Gastrocnemius medialis (tissue), 4 donors: ENCODE measurements at regions not wholly inside any gene's neighbourhood (a gene's known extent, or its start where the extent isn't known, plus 50 kb on each side); places are given as distances from the start of the nearest gene placed in this dataset.

Experiments
- ATAC-seq, 2 donors: fragments of 150-250 bp; one replicate each; pipeline ENCODE4 v1.9.1; 2016
- DNase-seq, 2 donors: peaks; one replicate each; pipeline ENCODE4 v3.0.0-alpha.2; 2019
- H3K27ac ChIP-seq, 4 donors: fragments of 200-600 bp; sonication (generic); 1 replicate in 1 of 4; 2 replicates in 3 of 4; pipeline ENCODE4 v1.5.1; 2016 to 2018; ENCODE audit warnings: mild to moderate bottlenecking in 2 of 4, moderate library complexity in 1 of 4
- H3K27me3 ChIP-seq, 3 donors: fragments of 200-600 bp; sonication (generic) in 2 of 3; 1 replicate in 1 of 3; 2 replicates in 2 of 3; pipeline versions ENCODE4 v1.5.1 to v1.6.0; 2016 to 2019; ENCODE audit warnings: mild to moderate bottlenecking in 1 of 3, moderate library complexity in 1 of 3
- H3K36me3 ChIP-seq, 2 donors: fragments of 200-600 bp; sonication (generic) in 1 of 2; one replicate each; pipeline ENCODE4 v1.5.1; 2017 to 2018
- H3K4me1 ChIP-seq, 2 donors: fragments of 200-600 bp; sonication (generic) in 1 of 2; one replicate each; pipeline ENCODE4 v1.5.1; 2016 to 2017; ENCODE audit warnings: mild to moderate bottlenecking in 2 of 2
- H3K4me3 ChIP-seq, 4 donors: fragments of 200-600 bp; sonication (generic) in 3 of 4; 1 replicate in 1 of 4; 2 replicates in 3 of 4; pipeline ENCODE4 v1.5.1; 2016 to 2019; ENCODE audit warnings: mild to moderate bottlenecking in 2 of 4
- H3K9me3 ChIP-seq, 3 donors: fragments of 200-600 bp; sonication (generic) in 2 of 3; 1 replicate in 1 of 3; 2 replicates in 2 of 3; pipeline ENCODE4 v1.5.1; 2016 to 2019
- CTCF ChIP-seq, 5 experiments: fragments of 450-650 bp in 3 of 5; fragments of 200-600 bp in 2 of 5; sonication (generic) in 2 of 5; IDR thresholded peaks in 4 of 5; conservative IDR thresholded peaks in 1 of 5; 1 replicate in 4 of 5; 2 replicates in 1 of 5; pipeline ENCODE4 v1.5.1; 2016 to 2019; ENCODE audit warnings: antibody characterized with exemption in 5 of 5, mild to moderate bottlenecking in 3 of 5, moderate library complexity in 3 of 5
- POLR2A ChIP-seq, 2 donors: fragments of 450-650 bp; IDR thresholded peaks; one replicate each; pipeline ENCODE4 v1.6.1; 2017; ENCODE audit warnings: antibody characterized with exemption in 2 of 2, mild to moderate bottlenecking in 2 of 2, moderate library complexity in 2 of 2
- in situ Hi-C, 4 donors: fragments of 200-750 bp; cut with MboI; loops; one replicate each; pipeline versions ENCODE4 v1.15.0 to v1.8.0; 2017; ENCODE audit warnings: low sequenced_read_pairs in 4 of 4
- intact Hi-C: fragments of 100-400 bp; cut with DNase I; formaldehyde crosslinking; loops from one replicate; pipeline ENCODE4 v1.15.1; 2023; ENCODE audit warnings: low total_unique reads

- Histone ChIP-seq H3K4me3 (no peak overlapping the region), H3K4me1 (no peaks in the 10 kb centered on the region), H3K27me3 (no peaks in the 10 kb centered on the region), H3K9me3 (no peaks in the 10 kb centered on the region), H3K27ac (no peak overlapping the region), H3K36me3 (no peaks in the 10 kb centered on the region)
- no peak for TF ChIP-seq CTCF (IDR thresholded peaks at IDR 0.05 in 4 of 5, conservative IDR thresholded peaks at IDR 0.05 in 1 of 5)
- TF ChIP-seq POLR2A (IDR thresholded peaks at IDR 0.05), result no peak
- in situ Hi-C loops (no loop called here), intact Hi-C loops (no loop called here)
- DNase-seq (no peak), ATAC-seq (no peak)
Observed at GRCh38 chrX:131938749-131939148, 84.4 kb upstream of the STK26 start.

- Histone ChIP-seq H3K27ac (no peak overlapping the region), H3K4me1 (no peaks in the 10 kb centered on the region), H3K9me3 (no peaks in the 10 kb centered on the region), H3K36me3 (no peaks in the 10 kb centered on the region), H3K4me3 (no peak overlapping the region), H3K27me3 (no peaks in the 10 kb centered on the region)
- ATAC-seq, result no peak
- DNase-seq, result no peak
- intact Hi-C loops (no loop called here), in situ Hi-C loops (no loop called here)
- TF ChIP-seq CTCF (IDR thresholded peaks at IDR 0.05 in 4 of 5, conservative IDR thresholded peaks at IDR 0.05 in 1 of 5) (no peak), POLR2A (IDR thresholded peaks at IDR 0.05) (no peak)
Observed at GRCh38 chrX:131942034-131942433, 81.1 kb upstream of the STK26 start.

DNA sequence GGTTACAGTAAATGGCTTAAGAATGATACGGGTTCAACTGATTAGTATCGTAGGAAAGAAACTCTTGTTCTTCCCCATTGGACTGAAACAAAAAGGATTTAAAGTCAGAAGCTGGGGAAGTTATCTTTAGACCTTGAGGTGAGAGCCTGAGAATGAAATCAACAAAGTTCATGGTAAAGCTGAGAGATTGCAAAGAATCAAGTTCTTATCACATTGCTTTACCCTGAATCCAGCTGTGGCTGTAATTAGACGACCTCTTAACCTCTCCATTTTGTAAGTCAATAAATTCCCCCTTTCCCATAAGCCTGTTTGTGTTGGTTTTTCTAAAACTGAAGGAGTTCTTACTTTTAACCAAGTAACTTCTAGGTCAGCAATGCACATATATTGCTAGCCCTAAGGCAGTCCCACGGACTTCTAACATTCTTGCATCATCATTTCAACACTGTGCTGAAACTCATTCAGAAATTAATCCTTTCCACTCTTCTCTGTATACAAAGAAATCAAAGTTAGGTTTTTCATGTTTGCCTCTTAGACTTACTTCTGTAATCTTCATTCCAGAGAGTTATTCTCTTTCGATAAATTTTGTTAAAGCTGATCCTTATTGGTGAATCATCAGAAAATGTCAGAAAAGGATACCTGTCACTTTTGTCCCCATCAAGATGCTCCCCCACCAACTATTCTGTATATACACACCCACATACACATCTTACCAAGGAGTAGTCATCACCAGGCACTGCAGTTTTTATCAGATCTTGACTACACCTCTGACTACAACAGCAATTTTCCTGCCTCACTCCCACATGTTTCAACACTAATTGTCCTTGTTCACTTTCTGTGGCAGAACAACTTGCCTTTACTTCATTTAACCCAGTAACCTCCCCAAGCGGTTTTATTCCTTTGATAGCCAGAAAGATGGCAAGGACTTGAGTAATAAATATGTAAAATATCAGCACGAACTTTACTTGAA lies 77.9 kb upstream of the STK26 start:
- ATAC-seq, result no peak
- H3K27me3 ChIP-seq, result no peaks in the 10 kb centered on the region
- no peak for TF ChIP-seq CTCF (IDR thresholded peaks at IDR 0.05 in 4 of 5, conservative IDR thresholded peaks at IDR 0.05 in 1 of 5)
- TF ChIP-seq POLR2A (IDR thresholded peaks at IDR 0.05), result no peak
- H3K4me1 ChIP-seq, result no peaks in the 10 kb centered on the region
- DNase-seq, result no peak
- no peaks in the 10 kb centered on the region for H3K36me3 ChIP-seq
- no peaks in the 10 kb centered on the region for H3K9me3 ChIP-seq
- in situ Hi-C loops, result no loop called here
- no peak overlapping the region for H3K27ac ChIP-seq
- intact Hi-C loops, result no loop called here
- no peak overlapping the region for H3K4me3 ChIP-seq

DNA sequence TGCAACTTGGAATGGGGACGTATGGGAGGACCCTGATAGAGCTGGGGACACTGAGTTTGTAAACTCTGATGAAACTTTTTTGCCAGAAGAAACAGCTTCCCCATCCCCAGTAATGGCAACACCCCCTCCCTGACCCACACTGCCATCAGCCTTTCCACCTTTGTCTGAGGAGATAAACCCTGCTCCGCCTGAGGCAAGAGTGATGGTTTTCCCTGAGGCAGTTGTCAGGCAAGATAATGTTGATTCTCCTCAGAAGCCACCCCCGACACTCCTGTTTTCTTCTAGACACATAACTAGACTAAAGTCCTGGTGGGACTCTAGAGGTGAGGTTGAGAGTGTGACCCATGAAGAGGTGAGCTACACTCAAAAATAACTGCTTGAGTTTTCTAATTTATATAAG lies 71.9 kb upstream of the STK26 start:
- H3K36me3 ChIP-seq, result no peaks in the 10 kb centered on the region
- no peak for TF ChIP-seq POLR2A (IDR thresholded peaks at IDR 0.05)
- TF ChIP-seq CTCF (IDR thresholded peaks at IDR 0.05 in 4 of 5, conservative IDR thresholded peaks at IDR 0.05 in 1 of 5), result no peak
- H3K9me3 ChIP-seq, result no peaks in the 10 kb centered on the region
- no peaks in the 10 kb centered on the region for H3K4me1 ChIP-seq
- H3K4me3 ChIP-seq, result no peak overlapping the region
- ATAC-seq, result no peak
- intact Hi-C loops (no loop called here), in situ Hi-C loops (no loop called here)
- no peak overlapping the region for H3K27ac ChIP-seq
- H3K27me3 ChIP-seq, result peaks cover 0 to 4% (median 2%) of the 10 kb centered on the region in 3 donors
- no peak for DNase-seq
